ENCODE measurements at regions not wholly inside any gene's neighbourhood (a gene's known extent, or its start where the extent isn't known, plus 50 kb on each side); places are given as distances from the start of the nearest gene placed in this dataset.

- intact Hi-C loops (cut with DNase I; ENCODE audit: low total_unique reads), result no loop called here
- no peak overlapping the region for H3K27ac ChIP-seq
- WGBS, 2 donors, result 34 to 51% methylated on average over 4 of the region's 4 CpGs
- no peaks in the 10 kb centered on the region for H3K27me3 ChIP-seq
- no peak overlapping the region for H3K4me3 ChIP-seq
- DNase-seq, result no peak
- TF ChIP-seq POLR2A (IDR thresholded peaks at IDR 0.05), result no peak
- no peaks in the 10 kb centered on the region for H3K36me3 ChIP-seq (ENCODE audit: low read depth, missing control alignments)
- H3K4me1 ChIP-seq, result peaks cover 11% of the 10 kb centered on the region
- no peaks in the 10 kb centered on the region for H3K9me3 ChIP-seq
Measured at GRCh38 chr15:93283854-93284253, 194.8 kb upstream of the RGMA start.

- peaks cover 11% of the 10 kb centered on the region for H3K4me1 ChIP-seq
- no peak overlapping the region for H3K4me3 ChIP-seq
- TF ChIP-seq POLR2A (IDR thresholded peaks at IDR 0.05) (no peak), CTCF (IDR thresholded peaks at IDR 0.05) (no peak)
- intact Hi-C loops (cut with DNase I; ENCODE audit: low total_unique reads), result no loop called here
- no peaks in the 10 kb centered on the region for H3K27me3 ChIP-seq
- H3K27ac ChIP-seq, result no peak overlapping the region
- H3K9me3 ChIP-seq, result no peaks in the 10 kb centered on the region
- no peak for DNase-seq
- WGBS, 2 donors, result 83 to 95% methylated on average over 3 of the region's 3 CpGs
- H3K36me3 ChIP-seq (ENCODE audit: low read depth, missing control alignments), result no peaks in the 10 kb centered on the region
Measured at GRCh38 chr15:93282808-93283207, 193.8 kb upstream of the RGMA start.

GRCh38 chr15:93278783-93279182 is 189.8 kb upstream of the RGMA start:
- H3K4me1 ChIP-seq, result peaks cover 11% of the 10 kb centered on the region
- no peaks in the 10 kb centered on the region for H3K27me3 ChIP-seq
- no peak overlapping the region for H3K4me3 ChIP-seq
- no peak overlapping the region for H3K27ac ChIP-seq
- H3K9me3 ChIP-seq, result no peaks in the 10 kb centered on the region
- intact Hi-C loops (cut with DNase I; ENCODE audit: low total_unique reads), result no loop called here
- TF ChIP-seq CTCF (IDR thresholded peaks at IDR 0.05) (no peak), POLR2A (IDR thresholded peaks at IDR 0.05) (no peak)
- WGBS, 2 donors, result 90 to 97% methylated on average over 3 of the region's 3 CpGs
- no peak for DNase-seq
- no peaks in the 10 kb centered on the region for H3K36me3 ChIP-seq (ENCODE audit: low read depth, missing control alignments)

GRCh38 chr15:93278006-93278405 is 189.0 kb upstream of the RGMA start:
- TF ChIP-seq POLR2A (IDR thresholded peaks at IDR 0.05), result no peak
- no peak for TF ChIP-seq CTCF (IDR thresholded peaks at IDR 0.05)
- no peak for DNase-seq
- H3K27me3 ChIP-seq, result no peaks in the 10 kb centered on the region
- H3K36me3 ChIP-seq (ENCODE audit: low read depth, missing control alignments), result no peaks in the 10 kb centered on the region
- peaks cover 11% of the 10 kb centered on the region for H3K4me1 ChIP-seq
- WGBS, 2 donors, result 59 to 75% methylated on average over 8 to 10 of the region's 10 CpGs
- no peak overlapping the region for H3K4me3 ChIP-seq
- intact Hi-C loops (cut with DNase I; ENCODE audit: low total_unique reads), result no loop called here
- no peaks in the 10 kb centered on the region for H3K9me3 ChIP-seq
- H3K27ac ChIP-seq, result no peak overlapping the region

- no peaks in the 10 kb centered on the region for H3K27me3 ChIP-seq
- no peaks in the 10 kb centered on the region for H3K36me3 ChIP-seq (ENCODE audit: low read depth, missing control alignments)
- H3K9me3 ChIP-seq, result no peaks in the 10 kb centered on the region
- WGBS, 2 donors, result 82 to 87% methylated on average over 6 of the region's 6 CpGs
- DNase-seq, result no peak
- H3K27ac ChIP-seq, result no peak overlapping the region
- H3K4me1 ChIP-seq, result no peaks in the 10 kb centered on the region
- intact Hi-C loops (cut with DNase I; ENCODE audit: low total_unique reads), result no loop called here
- H3K4me3 ChIP-seq, result no peak overlapping the region
- TF ChIP-seq CTCF (IDR thresholded peaks at IDR 0.05) (no peak), POLR2A (IDR thresholded peaks at IDR 0.05) (no peak)
Measured at GRCh38 chr15:93274257-93274656, 185.2 kb upstream of the RGMA start.

Data from testis (tissue), 2 donors.